ENCODE measurements at regions not wholly inside any gene's neighbourhood (a gene's known extent, or its start where the extent isn't known, plus 50 kb on each side); places are given as distances from the start of the nearest gene placed in this dataset.

GRCh38 chr7:81195033-81195432 is 276.2 kb upstream of the SEMA3C start:
- Histone ChIP-seq H2AFZ (ENCODE audit: low read length) (no peak overlapping the region), H3K27ac (ENCODE audit: extremely low read length, insufficient read depth, low read length) (no peak overlapping the region), H3K79me2 (ENCODE audit: insufficient read depth, low read length) (no peaks in the 10 kb centered on the region), H3K4me3 (replicated peaks in 1 of 3; ENCODE audit: insufficient read depth in 1 of 3, low read depth in 2 of 3, low read length in 3 of 3) (no peak overlapping the region), H3K9ac (ENCODE audit: insufficient read depth, low read depth, low read length) (no peak overlapping the region), H3K9me3 (ENCODE audit: low read length) (no peaks in the 10 kb centered on the region), H3K4me1 (ENCODE audit: insufficient read depth, low read length) (0 out of 2 replicates have a peak, but pooled peaks cover 6% of the 10 kb centered on the region), H4K20me1 (ENCODE audit: insufficient read depth, low read length) (no peaks in the 10 kb centered on the region), H3K27me3 (ENCODE audit: control insufficient read depth in 1 of 2, insufficient read depth in 2 of 2, low read length in 2 of 2) (no peaks in the 10 kb centered on the region), H3K4me2 (ENCODE audit: low read depth, low read length) (no peak overlapping the region), H3K36me3 (replicated peaks in 1 of 2; ENCODE audit: control insufficient read depth in 1 of 2, insufficient read depth in 2 of 2, low read length in 2 of 2) (no peaks in the 10 kb centered on the region)
- intact Hi-C loops (cut with micrococcal nuclease; ENCODE audit: unreplicated experiment) = loop anchor here (5.0 kb wide), 1 partner anchor 83 kb away; no protein-coding TSS in a partner anchor
- POLR2A ChIA-PET = no interaction called here
- FAIRE-seq = no peak
- CTCF ChIA-PET (ENCODE audit: low intra/inter-chr PET ratio, low total read pairs) = no interaction called here
- ATAC-seq = 0 out of 3 replicates have a peak, but pooled peaks have one; percentile 43
- 13% methylated on average over 1 of the region's 1 CpG for WGBS (ENCODE audit: low lambda C conversion rate)
- in situ Hi-C loops (cut with HindIII; ENCODE audit: extremely low pct_ligation_motif_present, low pct_unique_long_range_greater_than_20kb) = no loop called here
- DNase-seq (ENCODE audit: low spot score) = peak; percentile 3
- BruUV-seq (replicated peaks) = no TSS peak
- TF ChIP-seq HNF4A (CRISPR knock-in tag; IDR thresholded peaks at IDR 0.05) = peak; percentile 34
- TF ChIP-seq TGIF2 (CRISPR knock-in tag; IDR thresholded peaks at IDR 0.05) = no peak

- 0 out of 5 replicates have a peak, but pooled peaks cover 0 to 3% of the 10 kb centered on the region in 2 experiments for H3K27me3 ChIP-seq (ENCODE audit: control insufficient read depth in 1 of 2, insufficient read depth in 2 of 2, low read length in 2 of 2)
- ChIA-PET POLR2A (no interaction called here), CTCF (ENCODE audit: low intra/inter-chr PET ratio, low total read pairs) (no interaction called here)
- no peaks in the 10 kb centered on the region for H3K9me3 ChIP-seq (ENCODE audit: low read length)
- ATAC-seq (peak; percentile 46; the same call in 1 of the 3 replicates), DNase-seq (ENCODE audit: low spot score) (peak; percentile 12), FAIRE-seq (no peak)
- TF ChIP-seq FOSL2 (CRISPR knock-in tag; IDR thresholded peaks at IDR 0.05) = peak; percentile 65
- TF ChIP-seq ZNF224 (CRISPR knock-in tag; IDR thresholded peaks at IDR 0.05) = no peak
- H4K20me1 ChIP-seq (ENCODE audit: insufficient read depth, low read length) = no peaks in the 10 kb centered on the region
- no peaks in the 10 kb centered on the region for H3K36me3 ChIP-seq (replicated peaks in 1 of 2; ENCODE audit: control insufficient read depth in 1 of 2, insufficient read depth in 2 of 2, low read length in 2 of 2)
- in situ Hi-C loops (cut with HindIII; ENCODE audit: extremely low pct_ligation_motif_present, low pct_unique_long_range_greater_than_20kb) = no loop called here
- WGBS (ENCODE audit: low lambda C conversion rate) = 40% methylated on average over 3 of the region's 3 CpGs
- H3K79me2 ChIP-seq (ENCODE audit: insufficient read depth, low read length) = no peaks in the 10 kb centered on the region
- no TSS peak for BruUV-seq (replicated peaks)
- no peak overlapping the region for H3K4me3 ChIP-seq (replicated peaks in 1 of 3; ENCODE audit: insufficient read depth in 1 of 3, low read depth in 2 of 3, low read length in 3 of 3)
- intact Hi-C loops (cut with micrococcal nuclease; ENCODE audit: unreplicated experiment) = no loop called here
- 0 out of 2 replicates have a peak, but pooled peaks cover 6% of the 10 kb centered on the region for H3K4me1 ChIP-seq (ENCODE audit: insufficient read depth, low read length)
- no peak overlapping the region for H3K27ac ChIP-seq (ENCODE audit: extremely low read length, insufficient read depth, low read length)
- H3K9ac ChIP-seq (ENCODE audit: insufficient read depth, low read depth, low read length) = no peak overlapping the region
- H2AFZ ChIP-seq (ENCODE audit: low read length) = no peak overlapping the region
- no peak overlapping the region for H3K4me2 ChIP-seq (ENCODE audit: low read depth, low read length)
Observed at GRCh38 chr7:81190997-81191768, 272.3 kb upstream of the SEMA3C start.

Measured in HepG2 (cell line).